Smooth muscle cell (in vitro differentiated cells): ENCODE measurements at regions not wholly inside any gene's neighbourhood (a gene's known extent, or its start where the extent isn't known, plus 50 kb on each side); places are given as distances from the start of the nearest gene placed in this dataset.

ENCODE experiments used
- DNase-seq: peaks from one replicate; lab custom pipeline; 2025; ENCODE audit not compliant: unreplicated experiment; lab: John Stamatoyannopoulos, UW
- H2AFZ ChIP-seq: fragments of 200-600 bp; sonication (generic); 2 replicates; pipeline ENCODE4 v1.6.0; 2016; ENCODE audit warnings: antibody characterized with exemption, low read depth, mild to moderate bottlenecking
- H3F3A ChIP-seq: fragments of 200-600 bp; sonication (generic); 2 replicates; pipeline ENCODE4 v1.6.0; 2017; ENCODE audit warnings: antibody characterized with exemption, low read depth
- H3K27ac ChIP-seq: fragments of 200-600 bp; sonication (generic); 2 replicates; pipeline ENCODE4 v1.5.1; 2016; ENCODE audit warnings: low read depth, mild to moderate bottlenecking
- H3K27me3 ChIP-seq: fragments of 200-600 bp; sonication (generic); 2 replicates; pipeline ENCODE4 v1.6.1; 2016; ENCODE audit warnings: low read depth, mild to moderate bottlenecking
- H3K36me3 ChIP-seq: fragments of 200-600 bp; sonication (generic); 2 replicates; pipeline ENCODE4 v1.5.1; 2016; ENCODE audit warnings: low read depth
- H3K4me1 ChIP-seq: fragments of 200-600 bp; sonication (generic); 2 replicates; pipeline ENCODE4 v1.5.1; 2016; ENCODE audit warnings: low read depth
- H3K4me2 ChIP-seq: fragments of 200-600 bp; sonication (generic); 2 replicates; pipeline ENCODE4 v1.6.0; 2016; ENCODE audit warnings: mild to moderate bottlenecking
- H3K4me3 ChIP-seq: fragments of 200-600 bp; sonication (generic); 2 replicates; pipeline ENCODE4 v1.5.1; 2016; ENCODE audit warnings: mild to moderate bottlenecking
- H3K79me2 ChIP-seq: fragments of 200-600 bp; sonication (generic); 2 replicates; pipeline ENCODE4 v1.6.0; 2016; ENCODE audit warnings: low read depth, mild to moderate bottlenecking
- H3K9ac ChIP-seq: fragments of 200-600 bp; sonication (generic); 2 replicates; pipeline ENCODE4 v1.6.0; 2016; ENCODE audit warnings: low read depth
- H3K9me3 ChIP-seq: fragments of 200-600 bp; sonication (generic); replicated peaks from 2 replicates; pipeline ENCODE4 v1.5.1; 2016; ENCODE audit warnings: low read depth
- H4K20me1 ChIP-seq: fragments of 200-600 bp; sonication (generic); 2 replicates; pipeline ENCODE4 v1.6.0; 2016; ENCODE audit warnings: low read depth
- WGBS: methylation state at CpG from one replicate; pipeline ENCODE4 v1.1.7; 2016; ENCODE audit warnings: low lambda C conversion rate; 5-methylcytosine and 5-hydroxymethylcytosine counted together
- TF ChIP-seq, protein P1 (sequence below): fragments of 200-600 bp; sonication (generic); IDR thresholded peaks from 2 replicates; pipeline ENCODE4 v1.5.1; 2017; ENCODE audit warnings: borderline replicate concordance, mild to moderate bottlenecking, antibody characterized with exemption; ENCODE audit not compliant: insufficient read depth, poor library complexity, severe bottlenecking

DNA sequence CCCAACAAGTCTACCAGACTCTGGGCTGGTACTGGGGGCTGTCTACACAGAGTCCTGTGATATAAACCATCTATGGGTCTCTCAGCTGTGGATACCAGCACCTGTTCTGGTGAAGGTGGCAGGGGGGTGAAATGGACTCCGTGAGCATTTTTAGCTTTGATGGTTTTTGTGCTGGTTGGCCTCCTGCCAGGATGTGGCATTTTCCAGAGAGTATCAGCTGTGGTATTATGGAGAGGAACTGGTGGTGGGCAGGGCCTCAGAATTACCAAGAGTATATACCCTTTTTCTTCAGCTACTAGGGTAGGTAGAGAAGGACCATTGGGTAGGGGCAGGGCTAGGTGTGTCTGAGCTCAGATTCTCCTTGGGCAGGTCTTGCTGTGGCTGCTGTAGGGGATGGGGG is 1920.9 kb upstream of the PCDH20 start:
- no peak overlapping the region for H3K4me2 ChIP-seq
- no peaks in the 10 kb centered on the region for H3K9me3 ChIP-seq
- 88% methylated on average over 1 of the region's 1 CpG for WGBS
- no peaks in the 10 kb centered on the region for H3K4me1 ChIP-seq
- DNase-seq: no peak
- H3F3A ChIP-seq: no peaks in the 10 kb centered on the region
- no peak overlapping the region for H3K27ac ChIP-seq
- no peak overlapping the region for H3K4me3 ChIP-seq
- TF ChIP-seq, protein P1, sequence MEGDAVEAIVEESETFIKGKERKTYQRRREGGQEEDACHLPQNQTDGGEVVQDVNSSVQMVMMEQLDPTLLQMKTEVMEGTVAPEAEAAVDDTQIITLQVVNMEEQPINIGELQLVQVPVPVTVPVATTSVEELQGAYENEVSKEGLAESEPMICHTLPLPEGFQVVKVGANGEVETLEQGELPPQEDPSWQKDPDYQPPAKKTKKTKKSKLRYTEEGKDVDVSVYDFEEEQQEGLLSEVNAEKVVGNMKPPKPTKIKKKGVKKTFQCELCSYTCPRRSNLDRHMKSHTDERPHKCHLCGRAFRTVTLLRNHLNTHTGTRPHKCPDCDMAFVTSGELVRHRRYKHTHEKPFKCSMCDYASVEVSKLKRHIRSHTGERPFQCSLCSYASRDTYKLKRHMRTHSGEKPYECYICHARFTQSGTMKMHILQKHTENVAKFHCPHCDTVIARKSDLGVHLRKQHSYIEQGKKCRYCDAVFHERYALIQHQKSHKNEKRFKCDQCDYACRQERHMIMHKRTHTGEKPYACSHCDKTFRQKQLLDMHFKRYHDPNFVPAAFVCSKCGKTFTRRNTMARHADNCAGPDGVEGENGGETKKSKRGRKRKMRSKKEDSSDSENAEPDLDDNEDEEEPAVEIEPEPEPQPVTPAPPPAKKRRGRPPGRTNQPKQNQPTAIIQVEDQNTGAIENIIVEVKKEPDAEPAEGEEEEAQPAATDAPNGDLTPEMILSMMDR: no peak
- no peaks in the 10 kb centered on the region for H3K36me3 ChIP-seq
- H2AFZ ChIP-seq: no peak overlapping the region
- H3K9ac ChIP-seq: no peak overlapping the region
- H3K79me2 ChIP-seq: no peaks in the 10 kb centered on the region
- no peaks in the 10 kb centered on the region for H3K27me3 ChIP-seq
- H4K20me1 ChIP-seq: no peaks in the 10 kb centered on the region

GRCh38 chr13:63327584-63327983 is 1911.9 kb upstream of the PCDH20 start:
- no peaks in the 10 kb centered on the region for H3K36me3 ChIP-seq
- no peaks in the 10 kb centered on the region for H3K27me3 ChIP-seq
- WGBS: 90% methylated on average over 1 of the region's 1 CpG
- no peak for DNase-seq
- H3K9me3 ChIP-seq: no peaks in the 10 kb centered on the region
- H3K4me3 ChIP-seq: no peak overlapping the region
- no peak overlapping the region for H2AFZ ChIP-seq
- H3K79me2 ChIP-seq: no peaks in the 10 kb centered on the region
- H3K4me1 ChIP-seq: no peaks in the 10 kb centered on the region
- no peaks in the 10 kb centered on the region for H3F3A ChIP-seq
- no peaks in the 10 kb centered on the region for H4K20me1 ChIP-seq
- no peak overlapping the region for H3K27ac ChIP-seq
- H3K4me2 ChIP-seq: no peak overlapping the region
- H3K9ac ChIP-seq: no peak overlapping the region
- TF ChIP-seq, protein P1: no peak

- DNase-seq: no peak
- Histone ChIP-seq H3K27ac (no peak overlapping the region), H4K20me1 (no peaks in the 10 kb centered on the region), H3K9me3 (no peaks in the 10 kb centered on the region), H3K4me2 (no peak overlapping the region), H3K79me2 (no peaks in the 10 kb centered on the region), H2AFZ (no peak overlapping the region), H3K4me1 (no peaks in the 10 kb centered on the region), H3K4me3 (no peak overlapping the region), H3K9ac (no peak overlapping the region), H3F3A (no peaks in the 10 kb centered on the region), H3K27me3 (no peaks in the 10 kb centered on the region), H3K36me3 (no peaks in the 10 kb centered on the region)
- TF ChIP-seq, protein P1: no peak
- WGBS: 96% methylated on average over 2 of the region's 2 CpGs
These were observed 1907.8 kb upstream of the PCDH20 start for GRCh38 chr13:63323441-63323840.

GRCh38 chr13:63311587-63311986 is 1895.9 kb upstream of the PCDH20 start:
- H3K9me3 ChIP-seq: no peaks in the 10 kb centered on the region
- H4K20me1 ChIP-seq: no peaks in the 10 kb centered on the region
- no peak overlapping the region for H3K4me3 ChIP-seq
- H3F3A ChIP-seq: no peaks in the 10 kb centered on the region
- H2AFZ ChIP-seq: no peak overlapping the region
- H3K36me3 ChIP-seq: no peaks in the 10 kb centered on the region
- H3K79me2 ChIP-seq: no peaks in the 10 kb centered on the region
- no peaks in the 10 kb centered on the region for H3K27me3 ChIP-seq
- TF ChIP-seq, protein P1: no peak
- H3K27ac ChIP-seq: no peak overlapping the region
- H3K4me1 ChIP-seq: no peaks in the 10 kb centered on the region
- H3K9ac ChIP-seq: no peak overlapping the region
- no peak overlapping the region for H3K4me2 ChIP-seq
- 90% methylated on average over 1 of the region's 1 CpG for WGBS
- no peak for DNase-seq
